ENCODE measurements at regions not wholly inside any gene's neighbourhood (a gene's known extent, or its start where the extent isn't known, plus 50 kb on each side); places are given as distances from the start of the nearest gene placed in this dataset.

- TF ChIP-seq HEYL (CRISPR knock-in tag; IDR thresholded peaks at IDR 0.05) (no peak), ELK1 (IDR thresholded peaks at IDR 0.05; ENCODE audit: low read depth, low read length) (no peak), MAX (IDR thresholded peaks at IDR 0.05) (no peak)
Observed at GRCh38 chr14:46499521-46499920, 152.1 kb downstream of the RPL10L start (continued).

GRCh38 chr14:46496409-46496808 lies 155.2 kb downstream of the RPL10L start:
- TF ChIP-seq MAFK (IDR thresholded peaks at IDR 0.05; ENCODE audit: partially characterized antibody) (peak; percentile 49), NR3C1 (IDR thresholded peaks at IDR 0.05) (no peak)
- WGBS (ENCODE audit: missing lambda C conversion rate), result 28% methylated on average over 1 of the region's 1 CpG
- no peaks in the 10 kb centered on the region for H3K4me1 ChIP-seq
- ChIA-PET POLR2A (no interaction called here), CTCF (interaction anchor here (0.9 kb wide), 1 partner anchor 10 kb away, joined by 3 read pairs; no protein-coding TSS in a partner anchor)
- H3K4me3 ChIP-seq, result no peak overlapping the region
- DNase-seq (ENCODE audit: low read depth in 1 of 2, low spot score in 1 of 2), result no peak
- no peak for ATAC-seq
- no peak overlapping the region for H3K4me2 ChIP-seq
- H3K27ac ChIP-seq, result no peak overlapping the region
- H3K9me3 ChIP-seq, result no peaks in the 10 kb centered on the region
- FAIRE-seq, result no peak

- DNase-seq (ENCODE audit: low read depth in 1 of 2, low spot score in 1 of 2) (peak in 1 of 2 experiments; percentile 15), FAIRE-seq (no peak), ATAC-seq (no peak)
- no peak overlapping the region for H3K4me3 ChIP-seq
- H3K4me1 ChIP-seq, result no peaks in the 10 kb centered on the region
- no peaks in the 10 kb centered on the region for H3K9me3 ChIP-seq
- no peak overlapping the region for H3K27ac ChIP-seq
- POLR2A ChIA-PET, result no interaction called here
- WGBS (ENCODE audit: missing lambda C conversion rate), result 0% methylated on average over 1 of the region's 1 CpG
- no peak overlapping the region for H3K4me2 ChIP-seq
- no peak for TF ChIP-seq ZNF302 (CRISPR knock-in tag; IDR thresholded peaks at IDR 0.05)
- no peak for TF ChIP-seq KDM5A (IDR thresholded peaks at IDR 0.05)
- TF ChIP-seq RAD21 (conservative IDR thresholded peaks at IDR 0.05 in 1 of 2, IDR thresholded peaks at IDR 0.05 in 1 of 2), result peak in 1 of 2 experiments; percentile 16; a peak in 1 of 5 replicates
- CTCF ChIA-PET, result no interaction called here
Observed at GRCh38 chr14:46490238-46490685, 161.3 kb downstream of the RPL10L start.

GRCh38 chr14:46488374-46488773 lies 163.2 kb downstream of the RPL10L start:
- no peak for FAIRE-seq
- no peaks in the 10 kb centered on the region for H3K9me3 ChIP-seq
- ATAC-seq, result no peak
- CTCF ChIA-PET, result interaction anchor here (0.7 kb wide), 1 partner anchor 775 kb away, joined by 3 read pairs; no protein-coding TSS in a partner anchor
- TF ChIP-seq FOSB (CRISPR knock-in tag; IDR thresholded peaks at IDR 0.05) (no peak), KDM1A (IDR thresholded peaks at IDR 0.05; ENCODE audit: low read depth) (no peak), JUN (IDR thresholded peaks at IDR 0.05) (no peak), HOXB5 (CRISPR knock-in tag; IDR thresholded peaks at IDR 0.05) (no peak), EP300 (IDR thresholded peaks at IDR 0.05) (no peak), CBX8 (IDR thresholded peaks at IDR 0.05) (no peak), E2F6 (IDR thresholded peaks at IDR 0.05; ENCODE audit: borderline replicate concordance, low read depth) (no peak), RARB (CRISPR knock-in tag; IDR thresholded peaks at IDR 0.05) (no peak), FOSL2 (IDR thresholded peaks at IDR 0.05) (no peak), FOSL2 (CRISPR knock-in tag; IDR thresholded peaks at IDR 0.05) (no peak), ELK1 (IDR thresholded peaks at IDR 0.05; ENCODE audit: low read depth, low read length) (no peak)
- WGBS (ENCODE audit: missing lambda C conversion rate), result 7% methylated on average over 5 of the region's 5 CpGs
- DNase-seq (ENCODE audit: low read depth in 1 of 2, low spot score in 1 of 2), result no peak
- H3K4me1 ChIP-seq, result no peaks in the 10 kb centered on the region
- no peak overlapping the region for H3K4me2 ChIP-seq
- POLR2A ChIA-PET, result no interaction called here
- H3K27ac ChIP-seq, result no peak overlapping the region
- no peak overlapping the region for H3K4me3 ChIP-seq

Data from A549 (cell line).